GM12872 (cell line): ENCODE measurements at regions not wholly inside any gene's neighbourhood (a gene's known extent, or its start where the extent isn't known, plus 50 kb on each side); places are given as distances from the start of the nearest gene placed in this dataset.

Experiments used
- TF ChIP-seq, protein P1 (sequence below): IDR thresholded peaks from 3 replicates; pipeline ENCODE4 v1.5.1; 2011; ENCODE audit warnings: low read depth, mild to moderate bottlenecking, low read length, moderate library complexity; ENCODE audit not compliant: insufficient read depth

DNA sequence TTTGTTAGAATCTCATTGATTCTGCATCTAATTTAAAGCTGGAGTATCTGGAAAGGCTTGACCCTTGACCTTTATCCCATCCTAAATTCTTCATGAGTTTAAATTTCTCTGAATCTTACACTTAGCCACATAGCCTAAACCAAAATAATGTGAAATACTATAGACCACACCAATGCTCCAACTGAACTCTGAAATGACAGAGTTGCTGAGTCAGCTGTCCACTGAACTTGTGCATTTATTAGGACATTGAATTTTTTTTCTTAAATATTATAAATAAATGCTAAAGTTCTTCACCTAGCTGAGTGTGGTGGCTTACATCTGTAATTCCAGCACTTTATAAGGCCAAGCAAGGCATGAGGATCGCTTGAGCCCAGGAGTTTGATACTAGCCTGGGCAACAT, 390.9 kb upstream of the PFKP start:
- TF ChIP-seq, protein P1, sequence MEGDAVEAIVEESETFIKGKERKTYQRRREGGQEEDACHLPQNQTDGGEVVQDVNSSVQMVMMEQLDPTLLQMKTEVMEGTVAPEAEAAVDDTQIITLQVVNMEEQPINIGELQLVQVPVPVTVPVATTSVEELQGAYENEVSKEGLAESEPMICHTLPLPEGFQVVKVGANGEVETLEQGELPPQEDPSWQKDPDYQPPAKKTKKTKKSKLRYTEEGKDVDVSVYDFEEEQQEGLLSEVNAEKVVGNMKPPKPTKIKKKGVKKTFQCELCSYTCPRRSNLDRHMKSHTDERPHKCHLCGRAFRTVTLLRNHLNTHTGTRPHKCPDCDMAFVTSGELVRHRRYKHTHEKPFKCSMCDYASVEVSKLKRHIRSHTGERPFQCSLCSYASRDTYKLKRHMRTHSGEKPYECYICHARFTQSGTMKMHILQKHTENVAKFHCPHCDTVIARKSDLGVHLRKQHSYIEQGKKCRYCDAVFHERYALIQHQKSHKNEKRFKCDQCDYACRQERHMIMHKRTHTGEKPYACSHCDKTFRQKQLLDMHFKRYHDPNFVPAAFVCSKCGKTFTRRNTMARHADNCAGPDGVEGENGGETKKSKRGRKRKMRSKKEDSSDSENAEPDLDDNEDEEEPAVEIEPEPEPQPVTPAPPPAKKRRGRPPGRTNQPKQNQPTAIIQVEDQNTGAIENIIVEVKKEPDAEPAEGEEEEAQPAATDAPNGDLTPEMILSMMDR: no peak

GRCh38 chr10:2674451-2674850, 392.9 kb upstream of the PFKP start:
- TF ChIP-seq, protein P1: no peak

- TF ChIP-seq, protein P1: no peak
Measured at GRCh38 chr10:2670864-2671263, 396.5 kb upstream of the PFKP start.

DNA sequence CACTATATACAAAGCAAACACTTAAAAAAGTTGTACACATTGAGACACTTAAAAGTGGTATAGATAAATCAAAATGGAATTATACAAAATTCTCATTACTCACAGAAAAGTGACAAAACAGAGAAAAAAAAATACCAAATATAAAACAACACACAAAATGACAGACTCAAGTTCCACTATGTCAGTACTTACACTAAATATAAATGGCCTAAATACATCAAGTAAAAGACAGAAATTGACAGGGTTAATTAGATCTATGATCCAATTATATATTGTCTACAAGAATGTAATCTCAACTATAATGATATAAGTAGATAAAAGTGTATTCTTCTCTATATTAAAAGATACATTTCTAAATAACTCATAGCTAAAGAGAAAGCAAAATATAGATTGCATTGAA, 401.6 kb upstream of the PFKP start:
- TF ChIP-seq, protein P1: no peak

GRCh38 chr10:2660276-2660675, 407.1 kb upstream of the PFKP start:
- TF ChIP-seq, protein P1: no peak

DNA sequence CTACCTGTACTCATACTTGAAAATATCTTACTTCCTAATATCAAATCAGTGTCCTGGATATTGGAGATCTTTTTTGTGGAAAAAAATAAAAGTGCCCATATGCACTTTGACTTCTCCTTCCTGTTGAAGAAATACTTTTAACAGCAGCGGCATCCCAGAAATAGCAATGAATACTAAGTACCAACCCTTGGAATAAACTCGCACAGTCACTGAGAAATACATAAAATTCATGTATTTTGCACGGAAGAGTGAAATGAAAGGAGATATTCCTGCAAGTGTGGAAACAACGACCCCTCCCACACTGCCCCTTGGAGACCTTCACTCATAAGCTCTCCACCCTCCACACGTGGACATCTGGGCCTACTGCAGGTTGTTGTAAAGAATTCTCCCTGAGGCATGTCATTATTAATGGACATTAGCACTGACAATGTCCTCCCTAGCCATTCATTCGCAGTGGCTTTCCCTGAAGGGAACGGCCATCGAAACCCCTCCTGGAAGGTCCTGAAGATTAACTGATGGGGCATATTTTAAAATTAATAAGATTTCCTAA, 407.6 kb upstream of the PFKP start:
- TF ChIP-seq, protein P1: no peak

DNA sequence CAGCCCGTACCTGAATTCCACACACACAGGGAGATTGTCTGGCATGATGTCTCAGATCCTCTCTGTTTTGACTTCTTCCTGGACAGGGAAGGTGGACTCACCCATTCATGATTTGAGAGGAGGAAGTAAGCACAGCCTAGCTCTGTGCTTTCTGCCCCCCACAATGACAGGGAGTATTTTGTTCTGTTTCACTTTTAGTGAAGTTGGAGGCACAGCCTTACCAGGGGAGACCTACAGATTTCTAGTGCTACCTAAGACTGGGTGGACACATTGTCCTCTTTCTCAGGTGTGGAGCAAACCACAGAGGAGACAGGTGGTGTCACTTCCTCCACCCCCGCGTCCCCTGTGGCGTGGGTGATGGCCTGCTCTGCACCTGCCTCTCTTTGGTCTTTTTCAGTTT, 408.6 kb upstream of the PFKP start:
- TF ChIP-seq, protein P1: no peak
